DOHH2 (cell line): ENCODE measurements at regions not wholly inside any gene's neighbourhood (a gene's known extent, or its start where the extent isn't known, plus 50 kb on each side); places are given as distances from the start of the nearest gene placed in this dataset.

Experiments
- H3F3A ChIP-seq: fragments of 200-600 bp; sonication (generic), shearing (Covaris generic); 2 replicates; pipeline ENCODE4 v1.6.0; 2016; ENCODE audit warnings: antibody characterized with exemption, mild to moderate bottlenecking; ENCODE audit not compliant: control insufficient read depth, insufficient read depth
- H3K27ac ChIP-seq: fragments of 200-600 bp; sonication (generic); 2 replicates; pipeline ENCODE4 v1.5.1; 2014; ENCODE audit warnings: low read depth, mild to moderate bottlenecking, low read length, moderate library complexity
- H3K27me3 ChIP-seq: fragments of 200-600 bp; sonication (generic); 2 replicates; pipeline ENCODE4 v1.6.1; 2014; ENCODE audit warnings: mild to moderate bottlenecking, low read length, mixed read lengths; ENCODE audit not compliant: control insufficient read depth
- H3K36me3 ChIP-seq: fragments of 200-600 bp; sonication (generic); 2 replicates; pipeline ENCODE4 v1.6.1; 2014; ENCODE audit warnings: mild to moderate bottlenecking, low read length, moderate library complexity, mixed read lengths; ENCODE audit not compliant: control insufficient read depth
- H3K4me1 ChIP-seq: fragments of 200-600 bp; sonication (generic); 2 replicates; pipeline ENCODE4 v1.6.1; 2014; ENCODE audit warnings: mild to moderate bottlenecking, low read length, mixed read lengths; ENCODE audit not compliant: control insufficient read depth
- H3K4me2 ChIP-seq: fragments of 200-600 bp; sonication (generic); 2 replicates; pipeline ENCODE4 v1.6.0; 2014; ENCODE audit warnings: mild to moderate bottlenecking, low read length, moderate library complexity
- H3K4me3 ChIP-seq: fragments of 200-600 bp; sonication (generic); 2 replicates; pipeline ENCODE4 v1.5.1; 2014; ENCODE audit warnings: mild to moderate bottlenecking, low read length, mixed read lengths
- H3K79me2 ChIP-seq: fragments of 200-600 bp; sonication (generic); 2 replicates; pipeline ENCODE4 v1.6.1; 2014; ENCODE audit warnings: mild to moderate bottlenecking, low read length, mixed read lengths; ENCODE audit not compliant: control insufficient read depth
- H3K9me2 ChIP-seq: fragments of 200-600 bp; sonication (generic); replicated peaks from 2 replicates; pipeline ENCODE4 v1.6.1; 2014; ENCODE audit warnings: mild to moderate bottlenecking, low read length, mixed read lengths; ENCODE audit not compliant: control insufficient read depth
- H3K9me3 ChIP-seq: fragments of 200-600 bp; sonication (generic); 2 replicates; pipeline ENCODE4 v1.6.1; 2014; ENCODE audit warnings: antibody characterized with exemption, low read length, mixed read lengths; ENCODE audit not compliant: control insufficient read depth, insufficient read depth
- H4K20me1 ChIP-seq: fragments of 200-600 bp; sonication (generic); 2 replicates; pipeline ENCODE4 v1.6.0; 2014; ENCODE audit warnings: low read depth, mild to moderate bottlenecking, antibody characterized with exemption, low read length, moderate library complexity; ENCODE audit not compliant: control insufficient read depth, insufficient read depth
- EZH2phosphoT487 ChIP-seq: fragments of 200-600 bp; sonication (generic); IDR thresholded peaks from 2 replicates; pipeline ENCODE4 v1.6.1; 2017; ENCODE audit warnings: borderline replicate concordance, mild to moderate bottlenecking, antibody characterized with exemption, low read length, moderate library complexity, mixed read lengths
- TF ChIP-seq, protein P1 (sequence below): fragments of 200-600 bp; sonication (generic); IDR thresholded peaks from one replicate; pipeline ENCODE4 v1.5.1; 2014; ENCODE audit warnings: antibody characterized with exemption, mild to moderate bottlenecking, low read depth, low read length; ENCODE audit not compliant: poor library complexity, severe bottlenecking

DNA sequence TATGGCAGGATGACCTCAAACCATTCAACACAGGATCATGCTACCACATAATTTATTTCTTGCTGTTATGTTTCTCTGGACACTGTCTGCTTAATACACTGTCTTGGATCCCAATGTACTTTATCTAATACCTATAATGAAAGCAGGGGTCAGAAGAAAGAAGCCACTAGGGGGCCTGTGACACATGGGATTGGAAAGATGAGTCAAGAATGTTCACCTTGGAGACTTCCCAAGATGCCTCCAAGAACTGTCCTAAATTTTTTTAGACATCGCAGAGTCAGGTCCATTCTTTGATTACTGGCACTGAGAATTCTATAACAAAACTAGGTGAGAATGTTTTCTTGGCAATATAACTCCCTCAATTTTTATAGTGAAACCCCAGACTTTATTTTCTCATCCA, 305.8 kb upstream of the SMARCA2 start:
- TF ChIP-seq, protein P1, sequence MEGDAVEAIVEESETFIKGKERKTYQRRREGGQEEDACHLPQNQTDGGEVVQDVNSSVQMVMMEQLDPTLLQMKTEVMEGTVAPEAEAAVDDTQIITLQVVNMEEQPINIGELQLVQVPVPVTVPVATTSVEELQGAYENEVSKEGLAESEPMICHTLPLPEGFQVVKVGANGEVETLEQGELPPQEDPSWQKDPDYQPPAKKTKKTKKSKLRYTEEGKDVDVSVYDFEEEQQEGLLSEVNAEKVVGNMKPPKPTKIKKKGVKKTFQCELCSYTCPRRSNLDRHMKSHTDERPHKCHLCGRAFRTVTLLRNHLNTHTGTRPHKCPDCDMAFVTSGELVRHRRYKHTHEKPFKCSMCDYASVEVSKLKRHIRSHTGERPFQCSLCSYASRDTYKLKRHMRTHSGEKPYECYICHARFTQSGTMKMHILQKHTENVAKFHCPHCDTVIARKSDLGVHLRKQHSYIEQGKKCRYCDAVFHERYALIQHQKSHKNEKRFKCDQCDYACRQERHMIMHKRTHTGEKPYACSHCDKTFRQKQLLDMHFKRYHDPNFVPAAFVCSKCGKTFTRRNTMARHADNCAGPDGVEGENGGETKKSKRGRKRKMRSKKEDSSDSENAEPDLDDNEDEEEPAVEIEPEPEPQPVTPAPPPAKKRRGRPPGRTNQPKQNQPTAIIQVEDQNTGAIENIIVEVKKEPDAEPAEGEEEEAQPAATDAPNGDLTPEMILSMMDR = peak; percentile 55
- no peak for TF ChIP-seq EZH2phosphoT487
- Histone ChIP-seq H3K27me3 (no peaks in the 10 kb centered on the region), H3F3A (no peaks in the 10 kb centered on the region), H3K4me1 (no peaks in the 10 kb centered on the region), H3K4me2 (no peak overlapping the region), H3K9me3 (no peaks in the 10 kb centered on the region), H4K20me1 (no peaks in the 10 kb centered on the region), H3K79me2 (no peaks in the 10 kb centered on the region), H3K36me3 (no peaks in the 10 kb centered on the region), H3K9me2 (no peaks in the 10 kb centered on the region), H3K4me3 (no peak overlapping the region), H3K27ac (no peak overlapping the region)

DNA sequence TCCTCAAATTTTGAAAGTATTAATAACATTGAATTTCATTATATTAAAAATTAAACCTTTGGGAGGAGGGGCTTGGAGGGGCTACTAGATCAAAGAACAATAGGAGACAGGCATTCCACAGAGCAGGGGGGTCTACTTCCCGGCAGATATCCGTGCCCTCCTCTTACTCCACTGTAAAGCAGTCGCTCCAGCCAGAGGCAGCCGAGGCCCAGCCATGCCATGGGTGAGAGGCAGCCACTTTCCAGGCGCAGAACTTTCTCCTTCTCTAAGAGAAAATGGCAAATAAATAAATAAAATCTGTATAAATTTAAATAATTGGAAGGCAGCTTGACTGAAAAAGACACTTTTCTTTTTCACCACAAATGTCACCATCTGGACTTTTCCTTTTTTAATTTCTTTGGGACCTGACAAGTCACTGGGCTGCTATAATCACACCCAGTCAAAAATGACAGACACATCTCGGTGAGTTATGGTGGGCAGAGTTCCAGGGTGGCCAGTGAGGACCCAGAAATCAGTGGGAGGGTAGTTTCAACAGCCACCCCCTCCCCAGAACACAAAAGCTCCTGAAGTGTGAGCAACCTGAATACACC, 302.2 kb upstream of the SMARCA2 start:
- Histone ChIP-seq H3K27ac (no peak overlapping the region), H3K79me2 (no peaks in the 10 kb centered on the region), H3F3A (no peaks in the 10 kb centered on the region), H3K9me3 (no peaks in the 10 kb centered on the region), H3K4me2 (no peak overlapping the region), H3K27me3 (no peaks in the 10 kb centered on the region), H3K4me1 (no peaks in the 10 kb centered on the region), H3K4me3 (no peak overlapping the region), H3K9me2 (no peaks in the 10 kb centered on the region), H3K36me3 (no peaks in the 10 kb centered on the region), H4K20me1 (no peaks in the 10 kb centered on the region)
- TF ChIP-seq EZH2phosphoT487 = no peak
- TF ChIP-seq, protein P1 = no peak

DNA sequence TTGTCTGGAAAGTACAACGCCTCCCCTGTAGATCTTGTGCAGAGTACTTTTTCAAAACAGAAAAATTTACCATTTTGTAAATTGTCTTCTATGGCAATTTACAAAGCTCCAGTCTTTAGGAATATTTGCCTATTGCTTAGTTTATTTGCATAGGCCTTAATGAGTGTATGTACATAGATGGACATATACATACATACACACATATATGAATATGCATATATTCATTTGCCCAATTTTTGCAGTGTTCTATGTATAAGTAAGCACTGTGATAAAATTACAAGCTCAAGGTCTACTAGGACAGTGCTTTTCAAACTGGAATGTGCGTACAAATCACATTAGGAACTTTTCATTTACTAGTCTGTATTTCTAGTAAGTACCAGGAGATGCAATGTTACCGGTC, 301.3 kb upstream of the SMARCA2 start:
- Histone ChIP-seq H3K79me2 (no peaks in the 10 kb centered on the region), H3K4me2 (no peak overlapping the region), H3K9me3 (no peaks in the 10 kb centered on the region), H3K9me2 (no peaks in the 10 kb centered on the region), H3K36me3 (no peaks in the 10 kb centered on the region), H4K20me1 (no peaks in the 10 kb centered on the region), H3K27me3 (no peaks in the 10 kb centered on the region), H3K27ac (no peak overlapping the region), H3K4me1 (no peaks in the 10 kb centered on the region), H3K4me3 (no peak overlapping the region), H3F3A (no peaks in the 10 kb centered on the region)
- TF ChIP-seq, protein P1 = no peak
- TF ChIP-seq EZH2phosphoT487 = no peak
